ENCODE measurements at regions not wholly inside any gene's neighbourhood (a gene's known extent, or its start where the extent isn't known, plus 50 kb on each side); places are given as distances from the start of the nearest gene placed in this dataset.

- H2AFZ ChIP-seq (ENCODE audit: low read depth, low read length, severe bottlenecking): no peak overlapping the region
- no peaks in the 10 kb centered on the region for H3K9me2 ChIP-seq (replicated peaks; ENCODE audit: insufficient read depth, low read length)
- TF ChIP-seq CTCF (IDR thresholded peaks at IDR 0.05; ENCODE audit: insufficient read depth, low read length, poor library complexity, severe bottlenecking): no peak
- no peak for TF ChIP-seq EZH2phosphoT487 (conservative IDR thresholded peaks at IDR 0.05; ENCODE audit: low read length)
Measured at GRCh38 chr5:101676646-101677045, 619.4 kb downstream of the SLCO4C1 start.

GRCh38 chr5:101675510-101676219 is 620.4 kb downstream of the SLCO4C1 start:
- no peak for TF ChIP-seq EZH2phosphoT487 (conservative IDR thresholded peaks at IDR 0.05; ENCODE audit: low read length)
- H3K4me3 ChIP-seq (ENCODE audit: insufficient read depth, low read length, poor library complexity, severe bottlenecking): no peak overlapping the region
- no peaks in the 10 kb centered on the region for H3K79me2 ChIP-seq (ENCODE audit: insufficient read depth, low read length)
- H3K4me2 ChIP-seq (ENCODE audit: low read depth, low read length, poor library complexity, severe bottlenecking): no peak overlapping the region
- H2AFZ ChIP-seq (ENCODE audit: low read depth, low read length, severe bottlenecking): no peak overlapping the region
- no peaks in the 10 kb centered on the region for H3K9me3 ChIP-seq (ENCODE audit: insufficient read depth, low read length)
- no peaks in the 10 kb centered on the region for H3K27me3 ChIP-seq (ENCODE audit: low read length)
- no peaks in the 10 kb centered on the region for H4K20me1 ChIP-seq (ENCODE audit: low read depth, low read length)
- no peaks in the 10 kb centered on the region for H3K9me2 ChIP-seq (replicated peaks; ENCODE audit: insufficient read depth, low read length)
- no peaks in the 10 kb centered on the region for H3F3A ChIP-seq (ENCODE audit: insufficient read depth)
- no peak overlapping the region for H3K27ac ChIP-seq (ENCODE audit: low read depth, low read length)
- H3K9ac ChIP-seq (ENCODE audit: low read length): no peak overlapping the region
- no peaks in the 10 kb centered on the region for H3K36me3 ChIP-seq (ENCODE audit: low read length)

More at GRCh38 chr5:101676646-101677045, 619.4 kb downstream of the SLCO4C1 start:
- Histone ChIP-seq H3K36me3 (ENCODE audit: low read length) (no peaks in the 10 kb centered on the region), H3K27me3 (ENCODE audit: low read length) (no peaks in the 10 kb centered on the region), H3K79me2 (ENCODE audit: insufficient read depth, low read length) (no peaks in the 10 kb centered on the region), H4K20me1 (ENCODE audit: low read depth, low read length) (no peaks in the 10 kb centered on the region), H3K9me3 (ENCODE audit: insufficient read depth, low read length) (no peaks in the 10 kb centered on the region), H3K27ac (ENCODE audit: low read depth, low read length) (no peak overlapping the region), H3K4me2 (ENCODE audit: low read depth, low read length, poor library complexity, severe bottlenecking) (no peak overlapping the region), H3K9ac (ENCODE audit: low read length) (no peak overlapping the region), H3F3A (ENCODE audit: insufficient read depth) (no peaks in the 10 kb centered on the region), H3K4me3 (ENCODE audit: insufficient read depth, low read length, poor library complexity, severe bottlenecking) (no peak overlapping the region)

GRCh38 chr5:101673120-101673519 is 623.0 kb downstream of the SLCO4C1 start:
- no peaks in the 10 kb centered on the region for H3F3A ChIP-seq (ENCODE audit: insufficient read depth)
- no peaks in the 10 kb centered on the region for H4K20me1 ChIP-seq (ENCODE audit: low read depth, low read length)

More at GRCh38 chr5:101673120-101673519, 623.0 kb downstream of the SLCO4C1 start:
- Histone ChIP-seq H3K79me2 (ENCODE audit: insufficient read depth, low read length) (no peaks in the 10 kb centered on the region), H3K4me2 (ENCODE audit: low read depth, low read length, poor library complexity, severe bottlenecking) (no peak overlapping the region), H3K9me2 (replicated peaks; ENCODE audit: insufficient read depth, low read length) (no peaks in the 10 kb centered on the region), H3K27ac (ENCODE audit: low read depth, low read length) (no peak overlapping the region), H3K9me3 (ENCODE audit: insufficient read depth, low read length) (no peaks in the 10 kb centered on the region), H3K4me3 (ENCODE audit: insufficient read depth, low read length, poor library complexity, severe bottlenecking) (no peak overlapping the region), H3K36me3 (ENCODE audit: low read length) (no peaks in the 10 kb centered on the region), H3K27me3 (ENCODE audit: low read length) (no peaks in the 10 kb centered on the region), H2AFZ (ENCODE audit: low read depth, low read length, severe bottlenecking) (no peak overlapping the region), H3K9ac (ENCODE audit: low read length) (no peak overlapping the region)
- TF ChIP-seq CTCF (IDR thresholded peaks at IDR 0.05; ENCODE audit: insufficient read depth, low read length, poor library complexity, severe bottlenecking) (no peak), EZH2phosphoT487 (conservative IDR thresholded peaks at IDR 0.05; ENCODE audit: low read length) (no peak)

Measured in SU-DHL-6 (cell line).